Prostate gland (tissue), 2 donors: ENCODE measurements at regions not wholly inside any gene's neighbourhood (a gene's known extent, or its start where the extent isn't known, plus 50 kb on each side); places are given as distances from the start of the nearest gene placed in this dataset.
"Not testable (repeated sequence)": the region's sequence is repeated elsewhere in the genome, so short reads cannot be mapped to it uniquely, and the experiment has no call there.

Experiments
- DNase-seq: peaks from one replicate; pipeline ENCODE4 v3.0.0-alpha.2; 2019; ENCODE audit warnings: low spot score
- H3K27ac ChIP-seq, 2 donors: fragments of 200-600 bp; sonication (generic); 2 replicates each; pipeline ENCODE4 v1.5.1; 2017 to 2019
- H3K27me3 ChIP-seq: fragments of 200-600 bp; sonication (generic); replicated peaks from 2 replicates; pipeline ENCODE4 v1.5.1; 2019; ENCODE audit not compliant: insufficient read depth
- H3K36me3 ChIP-seq, 2 donors: fragments of 200-600 bp; sonication (generic); 1 replicate in 1 of 2; 2 replicates in 1 of 2; pipeline versions ENCODE4 v1.5.1 to v1.8.1; 2017 to 2019
- H3K4me1 ChIP-seq: fragments of 200-600 bp; sonication (generic); replicated peaks from 2 replicates; pipeline ENCODE4 v1.5.1; 2019
- H3K4me3 ChIP-seq, 2 donors: fragments of 200-600 bp; sonication (generic); 2 replicates each; pipeline ENCODE4 v1.5.1; 2017 to 2019
- H3K9me3 ChIP-seq: fragments of 200-600 bp; sonication (generic); 2 replicates; pipeline ENCODE4 v1.5.1; 2017
- CTCF ChIP-seq, 4 experiments: fragments of 200-600 bp in 2 of 4; fragments of 450-650 bp in 2 of 4; sonication (generic) in 2 of 4; IDR thresholded peaks; 1 replicate in 3 of 4; 2 replicates in 1 of 4; pipeline ENCODE4 v1.5.1; 2016 to 2019; ENCODE audit warnings: antibody characterized with exemption in 4 of 4, mild to moderate bottlenecking in 2 of 4, moderate library complexity in 2 of 4
- POLR2A ChIP-seq: fragments of 450-650 bp; IDR thresholded peaks from one replicate; pipeline ENCODE4 v1.6.1; 2016; ENCODE audit warnings: antibody characterized with exemption, mild to moderate bottlenecking
- POLR2AphosphoS5 ChIP-seq: sonication (generic); formaldehyde crosslinking; IDR thresholded peaks from one replicate; pipeline ENCODE4 v1.6.1; 2017; ENCODE audit warnings: antibody characterized with exemption
- WGBS: methylation state at CpG from one replicate; pipeline ENCODE4 v1.1.5; 2018; 5-methylcytosine and 5-hydroxymethylcytosine counted together
- intact Hi-C: fragments of 100-400 bp; cut with DNase I; formaldehyde crosslinking; loops from one replicate; pipeline ENCODE4 v1.14.2; 2022

GRCh38 chr16:66247516-66248481 is 118.7 kb upstream of the CDH5 start:
- no peak for TF ChIP-seq CTCF (IDR thresholded peaks at IDR 0.05)
- TF ChIP-seq POLR2AphosphoS5: peak; percentile 27

GRCh38 chr16:66245868-66246267 is 120.6 kb upstream of the CDH5 start:
- no peak overlapping the region for H3K4me3 ChIP-seq
- H3K4me1 ChIP-seq: no peaks in the 10 kb centered on the region
- no peaks in the 10 kb centered on the region for H3K9me3 ChIP-seq
- no peaks in the 10 kb centered on the region for H3K27me3 ChIP-seq
- intact Hi-C loops: no loop called here
- 89% methylated on average over 4 of the region's 4 CpGs for WGBS
- TF ChIP-seq POLR2AphosphoS5 (no peak), CTCF (IDR thresholded peaks at IDR 0.05) (no peak), POLR2A (no peak)
- DNase-seq: no peak
- no peak overlapping the region for H3K27ac ChIP-seq
- H3K36me3 ChIP-seq: no peaks in the 10 kb centered on the region

More at GRCh38 chr16:66247516-66248481, 118.7 kb upstream of the CDH5 start:
- 19% methylated on average over 13 of the region's 13 CpGs for WGBS
- no peaks in the 10 kb centered on the region for H3K36me3 ChIP-seq
- DNase-seq: no peak
- H3K27me3 ChIP-seq: no peaks in the 10 kb centered on the region
- no peak overlapping the region for H3K27ac ChIP-seq
- H3K9me3 ChIP-seq: no peaks in the 10 kb centered on the region
- H3K4me1 ChIP-seq: no peaks in the 10 kb centered on the region
- intact Hi-C loops: no loop called here
- H3K4me3 ChIP-seq: no peak overlapping the region

GRCh38 chr16:66245072-66245471 is 121.4 kb upstream of the CDH5 start:
- Histone ChIP-seq H3K36me3 (no peaks in the 10 kb centered on the region), H3K27me3 (no peaks in the 10 kb centered on the region), H3K27ac (no peak overlapping the region), H3K4me3 (no peak overlapping the region), H3K4me1 (no peaks in the 10 kb centered on the region), H3K9me3 (no peaks in the 10 kb centered on the region)
- no peak for DNase-seq
- whole genome bisulfite sequencing: 91% methylated on average over 8 of the region's 8 CpGs
- intact Hi-C loops: no loop called here
- TF ChIP-seq CTCF (IDR thresholded peaks at IDR 0.05) (no peak), POLR2AphosphoS5 (no peak), POLR2A (no peak)

- TF ChIP-seq CTCF (IDR thresholded peaks at IDR 0.05): no peak
- TF ChIP-seq POLR2AphosphoS5: no peak
- no peak for TF ChIP-seq POLR2A
- 90% methylated on average over 9 of the region's 9 CpGs for WGBS
- intact Hi-C loops: no loop called here
- DNase-seq: no peak
- no peaks in the 10 kb centered on the region for H3K4me1 ChIP-seq
- no peaks in the 10 kb centered on the region for H3K9me3 ChIP-seq
- no peaks in the 10 kb centered on the region for H3K36me3 ChIP-seq
- H3K27me3 ChIP-seq: no peaks in the 10 kb centered on the region
- H3K4me3 ChIP-seq: no peak overlapping the region
- no peak overlapping the region for H3K27ac ChIP-seq
Observed at GRCh38 chr16:66242672-66243071, 123.8 kb upstream of the CDH5 start.

GRCh38 chr16:66242206-66242605 is 124.3 kb upstream of the CDH5 start:
- H3K4me1 ChIP-seq, H3K27ac ChIP-seq, H3K36me3 ChIP-seq, H3K9me3 ChIP-seq, DNase-seq, H3K4me3 ChIP-seq, intact Hi-C loops, H3K27me3 ChIP-seq: not testable (repeated sequence)
- WGBS: 79% methylated on average over 6 of the region's 6 CpGs
